Midbrain (tissue), 1 donor: ENCODE measurements at regions not wholly inside any gene's neighbourhood (a gene's known extent, or its start where the extent isn't known, plus 50 kb on each side); places are given as distances from the start of the nearest gene placed in this dataset.
"Not testable (repeated sequence)": the region's sequence is repeated elsewhere in the genome, so short reads cannot be mapped to it uniquely, and the experiment has no call there.

Experiments
- DNase-seq: peaks from one replicate; lab custom pipeline; 2025; lab: John Stamatoyannopoulos, UW

GRCh38 chr10:59043358-59043757, 133.1 kb upstream of the PHYHIPL start:
- DNase-seq = not testable (repeated sequence)

DNA sequence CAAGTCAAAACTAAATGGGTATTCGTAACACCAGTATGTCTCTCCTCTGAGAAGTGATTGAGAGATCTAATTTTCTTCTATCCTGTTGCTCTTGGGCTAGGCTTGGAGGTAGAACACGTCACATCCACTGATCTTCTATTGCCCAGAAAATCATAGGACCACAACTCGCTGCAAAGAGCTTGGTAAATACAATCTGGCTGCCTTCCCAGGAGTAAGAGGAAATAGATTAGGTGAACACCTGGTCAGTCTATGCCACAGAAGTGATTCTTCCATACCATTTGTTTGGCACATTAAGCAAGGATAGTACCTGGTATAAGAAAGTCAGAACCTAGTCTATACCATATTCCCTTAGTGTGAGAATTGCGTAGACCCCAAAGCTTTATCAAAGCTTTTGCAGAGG, 129.3 kb upstream of the PHYHIPL start:
- DNase-seq = no peak

DNA sequence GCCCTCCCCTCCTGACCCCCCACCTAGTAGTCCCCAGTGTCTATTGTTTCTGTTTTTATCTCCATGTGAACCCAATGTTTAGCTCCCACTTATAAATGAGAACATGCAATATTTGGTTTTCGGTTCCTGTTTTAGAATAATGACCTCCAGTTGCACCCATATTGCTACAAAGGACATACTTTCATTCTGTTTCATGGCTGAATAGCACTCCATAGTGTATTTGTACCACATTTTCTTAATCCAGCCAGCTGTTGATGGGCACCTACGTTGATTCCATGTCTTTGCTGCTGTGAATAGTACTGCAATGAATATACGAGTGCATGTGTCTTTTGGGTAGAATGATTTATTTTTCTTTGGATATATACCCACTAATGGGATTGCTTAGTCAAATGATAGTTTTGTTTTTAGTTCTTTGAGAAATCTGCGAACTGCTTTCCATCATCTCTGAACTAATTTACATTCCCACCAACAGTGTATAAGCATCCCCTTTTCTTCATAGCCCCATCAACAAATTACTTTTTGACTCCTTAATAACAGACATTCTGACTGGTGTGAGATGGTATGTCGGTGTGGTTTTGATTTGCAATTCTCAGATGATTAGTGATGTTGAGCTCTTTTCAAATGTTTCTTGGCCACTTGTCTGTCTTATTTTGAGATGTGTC, 128.4 kb upstream of the PHYHIPL start:
- no peak for DNase-seq

DNA sequence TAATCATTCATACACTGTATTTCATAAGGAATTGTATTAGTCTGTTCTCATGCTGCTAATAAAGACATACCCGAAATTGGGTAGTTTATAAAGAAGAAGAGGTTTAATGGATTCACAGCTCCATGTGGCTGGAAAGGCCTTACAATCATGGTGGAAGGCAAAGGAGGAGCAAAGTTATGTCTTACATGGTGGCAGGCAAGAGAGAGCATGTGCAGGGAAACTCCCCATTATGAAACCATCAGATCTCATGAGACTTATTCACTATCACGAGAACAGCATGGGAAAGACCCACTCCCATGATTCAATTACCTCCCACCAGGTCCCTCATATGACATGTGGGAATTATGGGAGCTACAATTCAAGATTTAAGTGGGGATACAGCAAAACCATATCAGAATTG, 122.9 kb upstream of the PHYHIPL start:
- not testable (repeated sequence) for DNase-seq

- DNase-seq = no peak
Observed at GRCh38 chr10:59055045-59055444, 121.4 kb upstream of the PHYHIPL start.

DNA sequence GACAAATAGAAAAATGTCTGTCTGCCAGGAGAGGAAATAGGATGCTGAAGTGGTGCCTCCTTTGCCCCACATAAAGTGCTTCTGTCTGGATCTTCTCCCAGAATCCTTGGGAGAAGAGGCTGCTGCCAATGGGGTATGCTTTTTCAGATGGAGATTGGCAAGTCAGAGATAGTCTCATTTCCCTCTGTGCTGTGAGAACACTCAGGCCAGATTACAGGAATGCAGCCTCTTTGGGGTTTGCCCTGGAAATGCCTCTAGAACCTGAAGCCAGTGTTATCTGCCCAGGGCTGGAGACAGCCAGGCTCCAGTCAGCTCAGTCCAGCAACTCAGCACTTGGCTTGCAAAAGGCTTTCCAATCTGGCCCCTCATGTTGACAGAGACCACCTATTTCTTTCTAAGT, 119.1 kb upstream of the PHYHIPL start:
- no peak for DNase-seq

GRCh38 chr10:59060852-59061251, 115.6 kb upstream of the PHYHIPL start:
- no peak for DNase-seq

DNA sequence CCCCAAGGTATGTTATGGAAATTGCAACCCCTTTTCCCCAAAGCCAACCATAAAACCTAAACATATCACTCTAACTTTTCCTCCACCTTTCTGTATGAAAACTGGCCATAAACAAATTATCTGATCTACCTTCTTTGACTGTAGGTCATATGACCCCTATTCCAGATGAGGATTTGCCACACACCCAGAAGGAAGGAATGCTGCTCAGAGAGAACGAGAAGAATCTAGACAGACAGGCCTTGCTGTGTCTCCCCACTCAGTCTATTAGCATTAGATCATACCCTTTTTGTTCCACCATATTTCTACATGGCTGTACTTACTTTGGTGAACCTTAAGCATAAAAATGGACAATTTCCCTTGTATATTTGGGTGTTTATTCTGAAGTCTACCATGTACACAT, 113.0 kb upstream of the PHYHIPL start:
- no peak for DNase-seq

DNA sequence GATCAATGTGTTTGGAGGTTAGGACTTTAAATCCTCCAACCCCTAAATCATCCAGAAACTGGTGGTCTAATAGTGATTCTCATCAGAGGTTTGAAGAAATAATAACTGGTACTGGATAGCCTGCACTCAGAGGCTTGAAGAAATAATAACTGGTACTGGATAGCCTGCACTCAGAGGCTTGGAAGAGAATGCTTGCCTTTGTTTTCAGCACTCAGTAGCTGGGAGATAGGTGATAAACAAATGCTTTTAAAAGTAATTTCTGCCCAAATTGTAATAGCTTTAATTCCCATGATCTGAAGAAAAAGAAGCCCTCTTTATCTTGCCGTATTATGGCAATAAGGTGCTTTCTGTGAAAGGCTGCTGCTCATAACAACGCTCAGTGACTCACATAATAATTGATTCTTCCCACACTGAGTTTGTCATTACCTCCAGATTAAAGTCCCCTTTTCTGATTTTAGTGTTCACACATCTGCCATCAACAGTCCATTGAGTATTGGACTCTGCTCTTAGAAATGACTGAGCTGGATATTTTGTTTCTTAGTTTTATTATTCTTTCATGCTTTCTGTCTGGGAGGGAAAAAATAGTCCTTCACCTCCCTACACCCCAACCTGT, 112.3 kb upstream of the PHYHIPL start:
- no peak for DNase-seq

DNA sequence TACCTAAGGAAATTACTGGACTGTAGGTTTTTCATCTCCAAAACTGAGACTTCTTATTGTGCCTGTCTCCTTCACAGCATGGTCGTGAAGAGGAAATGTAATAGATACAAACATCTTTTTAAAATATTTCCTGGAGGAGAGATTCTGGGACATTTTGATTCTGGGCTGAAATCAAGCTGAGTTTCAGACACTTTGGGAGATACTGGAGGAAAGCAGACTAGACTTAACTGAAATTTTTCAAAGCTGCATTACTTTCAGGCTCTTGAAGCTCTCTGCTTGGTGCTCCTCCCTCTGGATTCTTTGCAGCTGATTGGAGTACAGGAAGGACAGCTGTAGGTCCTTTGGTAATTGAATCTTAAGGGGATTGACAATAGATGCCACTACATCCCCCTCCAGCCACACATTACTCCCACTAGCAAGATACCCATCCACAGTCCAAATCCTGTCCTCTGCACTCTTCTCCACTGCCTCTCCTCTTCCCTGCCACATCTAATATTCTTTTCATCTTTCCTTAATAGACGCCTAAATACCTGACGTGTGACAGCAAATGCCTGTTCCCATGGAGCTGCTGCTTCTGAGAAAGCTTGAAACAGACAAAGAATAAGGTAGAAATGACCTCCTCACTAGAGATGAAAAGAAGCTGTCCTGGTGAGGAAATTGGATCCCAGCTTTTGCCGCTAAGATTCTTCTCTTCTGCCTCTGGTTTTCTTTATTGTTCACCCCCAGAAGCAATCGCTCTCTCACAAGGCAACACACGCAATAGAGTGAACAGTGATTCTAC, 111.5 kb upstream of the PHYHIPL start:
- no peak for DNase-seq

GRCh38 chr10:59068581-59069191, 107.8 kb upstream of the PHYHIPL start:
- no peak for DNase-seq

DNA sequence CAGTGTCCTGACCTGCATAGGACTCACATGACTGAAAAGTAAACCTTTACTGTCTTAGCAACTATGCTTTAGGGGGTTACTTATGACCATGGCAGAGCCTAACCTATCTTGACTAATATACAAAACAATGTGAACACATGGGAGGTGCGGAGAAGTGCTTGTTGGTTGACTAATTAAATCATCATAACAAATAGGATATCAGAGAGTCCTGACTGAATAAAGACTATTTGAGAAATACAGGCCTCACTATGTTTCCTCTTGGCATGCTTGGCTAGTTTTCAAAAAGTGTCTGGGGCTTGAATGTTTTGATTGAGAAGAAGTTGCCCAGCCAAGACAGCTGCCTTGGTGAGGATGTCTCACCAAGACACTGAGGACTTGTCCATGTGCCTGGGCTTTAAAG, 104.4 kb upstream of the PHYHIPL start:
- DNase-seq = no peak

DNA sequence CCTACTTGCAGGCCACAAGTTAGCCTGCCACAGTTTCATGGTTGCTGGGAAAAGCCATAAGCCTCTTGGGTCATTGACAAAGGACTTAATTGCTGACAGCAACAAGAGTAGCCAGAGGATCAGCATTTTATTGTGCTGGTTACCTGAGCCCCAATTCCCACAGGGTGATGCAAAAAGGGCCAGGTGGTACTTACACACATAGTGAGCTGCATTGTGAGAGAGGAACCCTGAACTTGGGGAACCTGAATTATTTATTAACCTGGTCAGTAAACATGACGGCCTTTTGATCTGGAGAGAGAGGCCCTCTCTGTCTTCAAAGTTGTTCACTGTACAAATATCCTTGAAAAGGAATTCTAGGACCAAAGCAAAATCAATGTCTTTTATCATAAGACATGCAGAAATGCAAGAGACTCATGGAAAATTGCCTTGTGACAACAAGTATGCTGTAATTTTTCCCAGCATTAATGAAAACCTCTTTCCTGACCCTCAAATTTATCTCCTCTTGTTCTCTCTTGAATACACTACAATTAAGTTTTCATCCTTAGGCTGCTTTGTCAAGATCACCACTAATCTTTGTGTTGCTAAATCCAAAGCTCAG, 102.9 kb upstream of the PHYHIPL start:
- no peak for DNase-seq

- DNase-seq = no peak
Observed at GRCh38 chr10:59075576-59075975, 100.9 kb upstream of the PHYHIPL start.

GRCh38 chr10:59077855-59078254, 98.6 kb upstream of the PHYHIPL start:
- no peak for DNase-seq

DNA sequence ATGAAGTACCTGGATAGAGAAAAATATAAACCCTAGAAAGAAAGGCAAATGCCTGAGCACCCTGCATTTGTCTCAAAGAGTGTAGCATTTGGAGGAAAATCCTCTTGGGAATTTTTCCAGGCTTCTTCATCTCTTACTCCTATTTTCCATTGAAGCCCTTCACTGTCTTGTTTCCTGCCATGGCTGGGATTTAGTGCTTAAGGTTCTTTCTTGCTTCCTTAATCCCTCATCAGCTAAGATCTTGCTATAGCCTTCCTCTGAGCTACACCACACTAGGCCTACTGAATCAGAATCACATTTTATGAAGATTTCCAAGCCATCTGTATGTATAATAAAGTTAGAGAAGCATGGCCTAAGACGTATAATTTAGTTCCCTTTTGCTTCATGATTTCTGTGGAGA, 97.5 kb upstream of the PHYHIPL start:
- no peak for DNase-seq

DNA sequence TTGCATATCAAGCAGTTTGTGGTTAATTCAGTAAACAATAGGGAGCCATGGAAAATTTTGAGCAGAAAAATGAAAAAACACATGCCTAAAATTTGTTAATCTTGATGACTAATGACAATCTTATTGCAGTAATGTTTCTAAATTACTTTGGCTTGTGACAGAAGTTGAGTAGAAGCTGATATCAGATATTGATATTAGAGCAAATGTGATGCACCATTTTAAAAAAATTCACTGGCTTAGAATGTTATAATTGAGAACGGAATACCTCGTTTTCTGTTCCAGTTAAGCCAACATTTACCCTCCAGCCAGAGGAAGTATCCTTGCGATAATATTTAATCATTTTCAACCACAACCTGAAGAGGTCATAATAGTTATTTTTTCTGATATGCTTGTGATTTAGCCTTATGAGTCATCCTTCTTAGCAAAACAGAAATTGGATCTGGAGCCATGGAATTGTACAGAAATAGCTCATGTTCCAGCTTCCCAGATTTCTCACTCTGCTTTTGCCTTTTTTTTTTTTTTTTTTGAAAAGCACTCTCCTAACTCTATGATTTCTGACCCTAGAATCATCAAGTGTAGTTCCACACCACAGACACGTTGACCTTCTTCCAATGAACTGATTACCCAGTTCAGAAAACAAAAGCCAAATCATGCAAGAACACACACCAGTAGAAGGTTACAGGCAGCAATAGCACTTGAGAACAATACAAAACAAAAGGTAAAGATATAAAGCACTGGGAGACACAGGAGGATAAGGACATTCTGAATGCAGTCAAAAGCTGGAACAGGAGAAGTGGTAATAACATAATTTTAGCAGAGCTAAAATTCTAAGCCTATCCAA, 96.8 kb upstream of the PHYHIPL start:
- DNase-seq = no peak

DNA sequence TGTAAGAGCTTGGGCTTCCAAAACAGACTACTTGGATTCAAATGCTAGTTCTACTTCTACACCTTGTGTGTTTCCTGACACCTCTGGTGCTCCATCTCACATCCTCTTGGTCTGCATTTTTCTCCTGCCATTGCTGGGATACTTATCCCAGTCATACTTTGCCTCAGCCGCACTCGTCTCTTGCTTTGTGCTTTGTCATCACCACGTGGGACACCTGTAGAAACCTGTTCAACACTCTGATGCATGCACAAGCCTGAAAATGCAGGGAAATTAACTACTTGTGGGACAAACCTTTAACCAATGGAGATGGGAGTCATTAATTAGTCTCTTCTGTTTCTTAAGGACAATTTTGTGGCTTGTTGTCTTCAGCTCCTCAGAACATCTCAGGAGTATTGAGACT, 94.2 kb upstream of the PHYHIPL start:
- DNase-seq = no peak

DNA sequence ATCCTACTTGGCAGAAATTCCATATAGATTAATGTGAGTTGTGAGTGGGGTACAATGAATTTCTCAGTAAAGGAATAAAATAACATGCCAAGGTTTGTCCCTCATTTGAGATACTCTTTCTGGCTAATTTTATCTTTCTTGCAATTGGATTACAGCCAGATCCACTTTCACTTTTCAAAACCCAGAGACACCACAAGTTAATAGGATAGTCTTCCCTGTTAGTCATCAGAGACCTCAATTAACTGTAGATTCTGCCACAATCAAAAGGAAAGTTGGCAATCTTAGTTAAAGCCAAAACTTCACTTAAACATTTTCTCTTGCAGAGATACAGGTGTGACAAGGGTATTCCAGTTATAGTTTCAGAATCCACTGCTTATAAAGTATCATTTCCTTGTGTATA, 91.4 kb upstream of the PHYHIPL start:
- DNase-seq = no peak

- no peak for DNase-seq
Observed at GRCh38 chr10:59085711-59086502, 90.5 kb upstream of the PHYHIPL start.

DNA sequence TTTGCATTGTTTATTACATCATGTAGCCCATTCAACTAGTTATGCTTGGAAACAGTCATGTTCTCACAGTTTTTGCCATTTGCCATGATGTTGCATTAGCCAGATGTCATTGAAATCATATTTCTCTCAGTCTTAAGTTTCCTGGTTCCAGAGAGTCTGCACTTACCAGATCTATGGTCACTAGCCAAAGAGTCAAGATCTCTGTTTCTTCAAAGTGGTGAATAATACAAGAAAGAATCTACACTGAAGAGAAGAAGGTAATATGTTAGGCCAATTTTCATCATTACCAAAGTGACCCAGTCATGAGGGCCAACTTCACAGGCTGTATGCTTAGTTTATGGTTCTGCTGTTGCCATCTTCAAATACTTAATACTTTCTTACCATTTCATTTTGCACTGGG, 89.0 kb upstream of the PHYHIPL start:
- no peak for DNase-seq
